ENCODE measurements at regions not wholly inside any gene's neighbourhood (a gene's known extent, or its start where the extent isn't known, plus 50 kb on each side); places are given as distances from the start of the nearest gene placed in this dataset.

- DNase-seq (ENCODE audit: low read depth), result no peak
- H3K4me3 ChIP-seq (ENCODE audit: low read depth, low read length), result no peak overlapping the region
- TF ChIP-seq CTCF (IDR thresholded peaks at IDR 0.05; ENCODE audit: insufficient read depth, low read length), result no peak
Measured at GRCh38 chr12:3951380-3952135, 78.4 kb upstream of the PARP11 start.

- H3K4me3 ChIP-seq (ENCODE audit: low read depth, low read length), result no peak overlapping the region
- TF ChIP-seq CTCF (IDR thresholded peaks at IDR 0.05; ENCODE audit: insufficient read depth, low read length), result no peak
- DNase-seq (ENCODE audit: low read depth), result no peak
Measured at GRCh38 chr12:3950714-3951320, 77.6 kb upstream of the PARP11 start.

DNA sequence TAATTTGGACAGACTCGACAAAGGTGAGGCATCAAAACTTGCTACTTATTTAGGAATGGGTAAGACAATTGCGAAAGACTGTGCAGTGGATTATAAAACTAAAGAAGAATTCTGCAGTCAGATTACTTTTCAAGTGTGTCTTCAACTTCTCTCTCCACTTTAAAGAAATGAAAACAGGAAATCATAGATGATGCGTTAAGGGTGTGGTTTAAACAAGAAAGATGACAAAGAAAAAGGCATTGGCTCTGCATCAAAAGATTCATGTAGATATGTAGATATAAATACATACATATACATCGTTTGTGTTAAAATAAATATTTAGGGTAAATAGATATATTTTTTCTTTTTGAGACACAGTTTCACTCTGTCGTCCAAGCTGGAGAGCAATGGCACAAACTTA lies 74.6 kb upstream of the PARP11 start:
- TF ChIP-seq CTCF (IDR thresholded peaks at IDR 0.05; ENCODE audit: insufficient read depth, low read length), result no peak
- H3K4me3 ChIP-seq (ENCODE audit: low read depth, low read length), result no peak overlapping the region
- no peak for DNase-seq (ENCODE audit: low read depth)

DNA sequence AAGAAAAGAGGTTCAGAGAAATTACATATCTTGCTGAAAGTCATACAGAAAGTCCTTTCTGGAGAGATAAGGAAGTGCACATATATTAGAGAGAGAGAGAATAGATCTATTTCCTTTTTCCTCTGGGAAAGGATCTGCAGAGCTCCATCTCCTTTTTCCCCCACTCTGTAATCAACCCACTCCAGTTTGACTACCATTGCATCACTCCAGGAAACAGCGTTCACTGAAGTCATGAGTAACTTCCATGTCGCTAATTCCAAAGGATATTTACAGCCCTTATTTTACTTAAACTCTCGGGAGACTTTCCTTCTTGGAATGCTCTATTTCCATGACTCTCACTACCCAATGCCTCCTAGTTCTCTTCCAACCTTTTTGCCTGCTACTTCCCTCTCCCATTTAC lies 72.5 kb upstream of the PARP11 start:
- H3K4me3 ChIP-seq (ENCODE audit: low read depth, low read length), result no peak overlapping the region
- DNase-seq (ENCODE audit: low read depth), result no peak
- TF ChIP-seq CTCF (IDR thresholded peaks at IDR 0.05; ENCODE audit: insufficient read depth, low read length), result no peak

- DNase-seq (ENCODE audit: low read depth), result no peak
- H3K4me3 ChIP-seq (ENCODE audit: low read depth, low read length), result no peak overlapping the region
- no peak for TF ChIP-seq CTCF (IDR thresholded peaks at IDR 0.05; ENCODE audit: insufficient read depth, low read length)
Measured at GRCh38 chr12:3944620-3945019, 71.4 kb upstream of the PARP11 start.

- DNase-seq (ENCODE audit: low read depth), result no peak
- TF ChIP-seq CTCF (IDR thresholded peaks at IDR 0.05; ENCODE audit: insufficient read depth, low read length), result no peak
- no peak overlapping the region for H3K4me3 ChIP-seq (ENCODE audit: low read depth, low read length)
Measured at GRCh38 chr12:3938042-3938544, 64.9 kb upstream of the PARP11 start.

Measured in fibroblast of the aortic adventitia (primary cell).